Adrenal gland (tissue), 5 donors: ENCODE measurements at regions not wholly inside any gene's neighbourhood (a gene's known extent, or its start where the extent isn't known, plus 50 kb on each side); places are given as distances from the start of the nearest gene placed in this dataset.

Experiments
- POLR2A ChIP-seq, 2 donors: fragments of 450-650 bp; IDR thresholded peaks; one replicate each; pipeline ENCODE4 v1.6.1; 2017; ENCODE audit warnings: antibody characterized with exemption in 2 of 2, mild to moderate bottlenecking in 2 of 2, moderate library complexity in 1 of 2
- TF ChIP-seq, protein P1 (sequence below), 6 experiments: fragments of 450-650 bp in 4 of 6; fragments of 200-600 bp in 2 of 6; sonication (generic) in 1 of 6; IDR thresholded peaks; 1 replicate in 5 of 6; 2 replicates in 1 of 6; pipeline versions ENCODE4 v1.5.1 to v1.8.0; 2016 to 2021; ENCODE audit warnings: antibody characterized with exemption in 6 of 6, mild to moderate bottlenecking in 2 of 6, moderate library complexity in 1 of 6
- donor health status: DM: no; HTN: no; CAD: no.

DNA sequence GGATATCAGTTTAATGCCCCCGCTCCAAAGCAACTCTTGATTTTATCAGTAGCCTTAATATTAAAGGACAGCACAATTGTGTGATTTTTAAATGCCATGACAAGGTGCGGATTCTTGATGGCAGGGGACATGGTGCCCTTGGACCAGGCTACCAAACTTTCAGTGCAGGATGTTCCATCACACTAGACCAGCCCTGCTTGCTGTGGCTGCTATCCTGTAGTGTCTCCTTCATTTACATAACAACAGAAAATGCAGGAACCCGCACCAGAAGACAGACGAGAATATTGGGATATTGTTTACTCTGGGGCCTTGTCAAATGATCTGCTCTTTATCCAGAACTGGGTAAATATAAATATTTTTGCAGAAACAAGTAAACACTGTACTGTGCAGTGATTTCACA lies 229.3 kb upstream of the PKN2 start:
- TF ChIP-seq, protein P1, sequence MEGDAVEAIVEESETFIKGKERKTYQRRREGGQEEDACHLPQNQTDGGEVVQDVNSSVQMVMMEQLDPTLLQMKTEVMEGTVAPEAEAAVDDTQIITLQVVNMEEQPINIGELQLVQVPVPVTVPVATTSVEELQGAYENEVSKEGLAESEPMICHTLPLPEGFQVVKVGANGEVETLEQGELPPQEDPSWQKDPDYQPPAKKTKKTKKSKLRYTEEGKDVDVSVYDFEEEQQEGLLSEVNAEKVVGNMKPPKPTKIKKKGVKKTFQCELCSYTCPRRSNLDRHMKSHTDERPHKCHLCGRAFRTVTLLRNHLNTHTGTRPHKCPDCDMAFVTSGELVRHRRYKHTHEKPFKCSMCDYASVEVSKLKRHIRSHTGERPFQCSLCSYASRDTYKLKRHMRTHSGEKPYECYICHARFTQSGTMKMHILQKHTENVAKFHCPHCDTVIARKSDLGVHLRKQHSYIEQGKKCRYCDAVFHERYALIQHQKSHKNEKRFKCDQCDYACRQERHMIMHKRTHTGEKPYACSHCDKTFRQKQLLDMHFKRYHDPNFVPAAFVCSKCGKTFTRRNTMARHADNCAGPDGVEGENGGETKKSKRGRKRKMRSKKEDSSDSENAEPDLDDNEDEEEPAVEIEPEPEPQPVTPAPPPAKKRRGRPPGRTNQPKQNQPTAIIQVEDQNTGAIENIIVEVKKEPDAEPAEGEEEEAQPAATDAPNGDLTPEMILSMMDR (IDR thresholded peaks at IDR 0.05), result no peak
- TF ChIP-seq POLR2A (IDR thresholded peaks at IDR 0.05), result no peak
